ENCODE measurements at regions not wholly inside any gene's neighbourhood (a gene's known extent, or its start where the extent isn't known, plus 50 kb on each side); places are given as distances from the start of the nearest gene placed in this dataset.
"Not testable (repeated sequence)": the region's sequence is repeated elsewhere in the genome, so short reads cannot be mapped to it uniquely, and the experiment has no call there.

DNA sequence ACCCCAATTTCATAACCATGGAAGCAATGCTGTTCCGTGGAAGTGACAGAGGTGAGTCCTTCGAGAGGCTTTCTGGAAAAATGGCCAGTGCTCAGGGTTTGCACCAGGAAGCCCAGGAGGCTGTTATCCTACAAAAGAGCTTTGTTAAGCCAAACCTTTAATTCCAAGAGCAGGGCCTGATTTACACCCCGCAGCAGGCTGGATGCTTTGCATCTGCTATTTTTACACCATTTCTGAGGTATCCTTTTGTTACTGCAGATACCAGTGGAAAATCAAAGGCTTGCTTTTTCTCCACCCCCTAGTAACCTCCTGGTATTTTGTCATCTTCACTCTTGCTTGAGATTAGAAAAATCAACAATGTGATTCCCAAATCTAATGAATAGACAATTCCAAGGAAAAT lies 380.6 kb downstream of the SOX11 start:
- DNase-seq, result no peak

GRCh38 chr2:6073191-6074088 lies 381.3 kb downstream of the SOX11 start:
- no peak for DNase-seq

DNA sequence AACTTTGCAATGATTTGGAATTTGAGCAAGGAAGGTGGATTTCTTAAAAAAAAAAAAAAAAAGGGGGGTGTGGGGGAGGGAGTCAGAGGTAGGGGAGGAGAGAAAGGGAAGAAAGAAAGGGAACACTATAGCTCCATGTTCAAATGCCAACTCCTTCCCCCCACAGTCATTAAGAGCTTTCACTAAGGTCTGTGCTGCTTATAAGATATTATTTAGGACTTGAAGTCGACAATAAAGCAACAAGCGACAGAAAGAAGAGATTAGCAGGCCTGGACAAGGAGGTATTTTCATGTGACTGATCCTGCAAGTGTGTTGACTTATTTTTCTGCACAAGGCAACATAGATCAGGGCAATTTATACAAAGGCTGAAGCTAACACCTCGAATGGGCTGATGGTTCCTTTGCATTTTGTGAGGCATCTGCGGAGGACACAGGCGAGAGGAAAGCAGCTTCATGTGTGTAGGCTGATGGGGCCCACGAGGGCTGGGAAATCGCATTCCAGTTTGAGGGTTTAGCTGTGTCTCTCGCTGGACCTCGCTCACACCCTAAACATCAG lies 382.0 kb downstream of the SOX11 start:
- no peak for DNase-seq

- DNase-seq, result no peak
Measured at GRCh38 chr2:6077585-6077984, 385.4 kb downstream of the SOX11 start.

DNA sequence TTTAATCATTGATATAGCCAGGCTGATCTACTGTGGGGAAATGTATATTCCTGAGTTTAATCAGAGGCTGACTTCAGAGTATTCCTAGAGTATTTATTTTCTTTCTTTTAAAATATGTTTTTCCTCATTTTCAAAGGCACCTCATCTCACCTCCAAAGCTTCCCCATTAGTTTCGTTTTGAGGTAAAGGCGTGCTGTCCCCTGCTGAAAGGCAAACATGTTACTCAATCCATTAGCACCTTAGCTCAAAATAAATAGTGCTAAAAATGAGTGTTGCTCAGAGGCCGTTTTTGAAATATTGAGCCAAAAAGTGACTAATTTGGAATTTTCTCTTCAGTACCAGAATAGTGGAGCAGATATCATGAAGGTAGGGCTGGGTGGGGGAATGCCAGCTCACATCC lies 386.2 kb downstream of the SOX11 start:
- no peak for DNase-seq

DNA sequence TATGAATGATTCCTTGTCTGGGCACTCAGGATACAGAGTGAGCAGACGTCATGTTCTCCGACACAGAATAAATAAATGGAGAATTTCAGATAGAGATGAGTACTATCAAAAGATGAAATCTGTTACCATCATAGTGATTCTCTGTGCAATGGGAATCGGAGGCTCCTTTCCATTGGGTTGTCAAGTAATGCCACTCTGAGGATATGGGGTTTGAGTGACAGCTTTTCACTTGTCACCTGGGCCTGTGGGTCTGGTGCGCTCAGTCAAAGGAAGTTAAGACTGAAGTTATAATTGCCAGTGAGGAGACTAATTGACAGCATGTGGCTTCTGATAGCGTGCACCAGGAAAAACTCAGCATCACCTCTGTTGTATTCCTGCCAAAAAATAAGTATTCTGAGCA lies 387.2 kb downstream of the SOX11 start:
- DNase-seq, result no peak

- DNase-seq, result no peak
Measured at GRCh38 chr2:6080932-6081753, 389.0 kb downstream of the SOX11 start.

DNA sequence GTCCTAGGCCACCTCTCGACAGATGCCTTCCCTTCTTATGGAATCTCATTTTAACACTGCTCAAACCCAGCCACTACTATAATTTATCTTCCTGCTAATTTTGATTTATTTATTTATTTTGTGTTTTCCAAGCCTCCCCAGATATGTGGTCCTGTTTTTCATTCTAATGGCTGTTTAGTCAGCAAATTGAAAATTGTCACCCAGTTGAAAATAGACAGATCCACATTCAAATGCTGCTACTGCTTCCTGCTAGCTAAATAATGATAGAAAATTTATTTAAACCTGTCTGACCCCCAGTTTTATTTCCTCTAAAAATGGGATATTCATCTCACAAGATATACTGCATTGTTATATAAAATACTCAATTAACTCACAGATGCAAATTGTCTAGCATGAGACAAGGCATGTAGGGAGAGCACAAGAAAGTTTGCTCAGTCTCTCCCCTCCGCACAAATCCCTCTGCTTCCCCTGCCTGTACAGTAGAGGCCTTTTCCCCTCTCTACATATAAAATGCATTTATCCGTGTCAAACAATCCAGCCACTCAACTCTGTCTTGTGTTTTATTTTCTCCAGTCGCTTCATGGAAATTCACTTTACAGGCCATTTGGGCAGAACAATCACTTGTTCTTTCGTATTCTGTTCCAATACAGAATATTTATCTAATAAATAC lies 389.9 kb downstream of the SOX11 start:
- no peak for DNase-seq

DNA sequence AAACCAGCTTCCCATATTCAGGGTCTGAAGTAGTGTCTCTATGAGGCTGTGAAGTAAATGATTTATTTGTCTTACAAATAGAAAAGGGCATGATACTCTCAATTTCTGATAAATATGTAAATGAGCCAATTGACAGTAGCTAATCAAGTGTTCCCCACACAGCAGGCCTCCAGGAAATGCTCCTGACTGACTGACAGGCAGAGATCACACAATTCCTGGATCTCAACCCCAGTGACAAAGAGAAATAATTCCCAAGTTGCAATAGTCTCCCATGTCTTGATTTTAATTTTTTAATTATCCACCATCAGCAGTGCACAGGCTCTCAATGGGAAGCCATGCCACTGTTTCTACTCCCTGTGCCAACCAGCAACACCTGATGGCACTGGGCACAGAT lies 390.4 kb downstream of the SOX11 start:
- DNase-seq, result no peak

DNA sequence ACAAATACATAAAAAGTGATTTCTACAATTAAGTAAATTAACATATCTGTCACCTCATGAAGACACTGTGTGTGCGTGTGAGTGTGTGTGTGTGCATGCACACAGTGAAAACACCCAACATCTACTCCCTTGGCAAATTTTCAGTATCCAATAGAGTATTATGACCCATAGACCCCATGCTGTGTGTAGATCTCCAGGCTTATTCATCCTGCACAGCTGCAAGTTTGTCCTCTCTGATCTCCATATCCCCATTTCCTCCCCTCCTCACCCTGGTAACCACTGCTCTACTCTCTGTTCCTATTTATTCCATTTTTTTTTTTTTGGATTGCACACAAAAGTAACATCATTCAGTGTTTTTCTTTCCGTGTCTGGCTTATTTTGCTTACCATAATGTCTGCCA lies 391.0 kb downstream of the SOX11 start:
- DNase-seq, result no peak

DNA sequence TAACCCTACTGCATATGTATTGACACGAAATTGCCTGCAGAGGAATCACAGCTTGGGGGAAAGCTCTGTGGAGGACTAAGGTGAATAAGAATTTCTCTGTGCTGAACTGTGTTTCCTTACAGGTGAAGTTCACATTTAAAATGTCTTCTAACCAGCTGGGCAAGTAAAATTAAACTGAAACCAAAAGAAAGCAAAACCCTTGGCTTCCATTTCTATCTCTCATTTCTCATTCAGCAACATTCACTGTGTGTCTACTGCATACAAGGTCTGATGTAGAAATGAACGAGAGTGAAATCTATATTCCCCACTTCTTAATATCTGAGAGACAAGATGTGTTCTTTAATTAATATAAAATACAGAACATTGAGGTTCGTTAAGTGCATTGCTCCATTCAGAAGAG lies 397.3 kb downstream of the SOX11 start:
- no peak for DNase-seq

DNA sequence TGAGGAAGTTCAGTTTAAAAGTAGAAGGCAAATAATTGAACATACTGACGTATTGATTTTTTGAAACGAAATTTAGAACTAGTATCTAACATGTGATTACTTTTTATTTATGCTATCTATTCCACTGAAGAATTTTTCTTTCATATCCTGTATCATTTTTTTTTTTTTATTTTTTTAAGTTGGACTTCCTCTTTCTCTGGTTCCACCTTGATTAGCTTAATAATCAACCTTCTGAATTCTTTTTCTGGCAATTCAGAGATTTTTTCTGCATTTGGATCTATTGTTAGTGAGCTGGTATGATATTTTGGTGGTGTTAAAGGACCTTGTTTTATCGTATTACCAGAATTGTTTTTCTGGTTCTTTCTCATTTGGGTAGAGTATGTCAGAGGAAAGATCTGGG lies 411.2 kb downstream of the SOX11 start:
- no peak for DNase-seq

GRCh38 chr2:6103949-6104348 lies 411.8 kb downstream of the SOX11 start:
- no peak for DNase-seq

- no peak for DNase-seq
Measured at GRCh38 chr2:6107290-6107689, 415.1 kb downstream of the SOX11 start.

DNA sequence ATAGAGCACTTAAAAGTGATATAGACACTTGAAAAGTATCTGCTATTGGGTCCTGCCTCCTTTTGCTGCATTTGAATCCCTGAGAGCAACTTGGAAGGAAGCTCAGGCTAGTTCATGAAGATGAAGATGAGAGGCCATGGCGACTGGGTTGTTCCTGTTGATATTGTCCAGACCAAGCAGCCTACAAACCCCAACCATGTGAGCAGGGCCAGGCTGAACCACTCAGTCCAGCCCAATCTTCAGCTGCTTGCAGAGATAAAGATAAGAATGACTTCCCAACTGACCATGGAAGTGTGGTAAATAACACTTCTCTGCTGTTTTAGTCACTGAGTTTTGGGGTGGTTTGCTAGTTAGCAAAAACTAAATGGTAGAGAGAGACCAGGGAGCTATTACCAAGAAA lies 417.6 kb downstream of the SOX11 start:
- DNase-seq, result no peak

- DNase-seq, result no peak
Measured at GRCh38 chr2:6111781-6112261, 419.6 kb downstream of the SOX11 start.

DNA sequence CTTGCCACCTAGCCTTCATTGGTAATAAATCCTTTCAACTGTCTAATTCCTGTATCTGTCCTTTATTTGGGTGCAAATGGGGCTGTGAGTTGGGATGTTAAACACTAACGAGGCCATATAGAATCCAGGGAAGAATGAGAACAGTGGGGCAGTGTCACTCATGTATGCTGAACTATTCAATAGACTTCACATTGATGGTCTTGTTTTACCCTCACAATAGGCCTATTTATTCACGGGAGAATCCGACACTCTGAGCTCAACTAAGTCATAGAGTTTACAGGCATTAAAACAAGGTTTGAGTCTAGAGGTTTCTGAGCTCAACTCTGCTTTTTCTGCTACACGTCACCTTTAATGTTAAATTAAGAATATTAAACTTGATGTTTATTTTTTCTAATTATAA lies 421.6 kb downstream of the SOX11 start:
- no peak for DNase-seq

DNA sequence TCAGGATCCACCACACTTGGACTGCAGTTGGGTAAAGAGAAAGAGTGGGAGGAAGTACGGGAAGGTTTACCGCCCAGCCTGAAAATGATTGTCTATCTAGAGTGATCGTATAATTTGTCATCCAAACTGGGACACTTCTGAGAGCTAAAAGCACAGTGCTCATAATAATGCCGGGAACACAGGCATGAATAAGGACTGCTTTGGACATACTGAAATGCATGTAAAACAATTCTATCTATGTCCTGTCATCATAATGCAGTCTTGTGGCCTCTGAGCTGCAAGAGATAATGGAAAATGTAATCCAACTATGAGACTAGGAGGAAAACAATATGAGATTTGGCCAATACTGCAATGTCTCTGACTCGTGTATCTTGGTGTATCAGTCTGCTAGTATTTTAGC lies 435.5 kb downstream of the SOX11 start:
- DNase-seq, result no peak

GRCh38 chr2:6139142-6139541 lies 447.0 kb downstream of the SOX11 start:
- DNase-seq, result no peak

GRCh38 chr2:6139916-6140315 lies 447.7 kb downstream of the SOX11 start:
- DNase-seq, result no peak

GRCh38 chr2:6140509-6140908 lies 448.3 kb downstream of the SOX11 start:
- DNase-seq, result no peak

DNA sequence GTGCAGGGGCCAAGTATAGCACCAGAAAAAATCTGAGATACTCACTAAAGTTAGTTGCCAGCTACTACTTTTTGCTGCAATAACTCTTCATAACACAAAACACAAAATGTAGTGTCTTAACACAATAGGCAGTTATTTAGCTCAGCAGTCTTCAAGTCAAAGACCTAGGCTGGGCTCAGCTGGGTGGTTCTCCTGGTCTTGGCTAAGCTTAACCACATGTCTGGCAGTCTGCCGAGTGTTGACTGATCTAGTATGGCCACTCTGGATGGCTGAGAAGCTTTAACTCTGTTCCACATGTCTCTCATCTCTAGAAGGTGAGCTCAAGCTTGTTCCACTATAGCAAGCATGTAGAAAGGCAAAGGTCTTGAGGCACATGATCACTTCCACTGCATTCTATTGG lies 451.6 kb downstream of the SOX11 start:
- no peak for DNase-seq

- DNase-seq, result not testable (repeated sequence)
Measured at GRCh38 chr2:6147215-6147614, 455.0 kb downstream of the SOX11 start.

Data from NCI-H2081 treated with DMSO at 0.1 percent for 48 hours (cell line).